B cell (primary cell): ENCODE measurements at regions not wholly inside any gene's neighbourhood (a gene's known extent, or its start where the extent isn't known, plus 50 kb on each side); places are given as distances from the start of the nearest gene placed in this dataset.

Experiments
- ATAC-seq: fragments of 200-7000 bp; cut with Tn5 transposase; one replicate; pipeline ENCODE4 v1.10.0; 2021; ENCODE audit warnings: low read depth, mild to moderate bottlenecking, moderate number of reproducible peaks, moderate library complexity
- CTCF ChIA-PET: fragments of 350-600 bp; sonication (Branson Sonifier 250); formaldehyde crosslinking; loops from one replicate; lab custom pipeline; 2021; ENCODE audit warnings: antibody characterized with exemption, inconsistent platforms; lab: Charles Lee
- POLR2A ChIA-PET: fragments of 350-600 bp; sonication (Branson Sonifier 250); formaldehyde crosslinking; loops from one replicate; lab custom pipeline; 2021; ENCODE audit warnings: antibody characterized with exemption; lab: Charles Lee
- DNase-seq: peaks from one replicate; pipeline ENCODE4 v3.0.0; 2013
- H2AFZ ChIP-seq: 2 replicates; pipeline ENCODE4 v1.6.1; 2012; ENCODE audit warnings: mild to moderate bottlenecking, low read depth, low read length; ENCODE audit not compliant: insufficient read depth, poor library complexity, severe bottlenecking
- H3K27ac ChIP-seq, 2 donors: 1 replicate in 1 of 2; 2 replicates in 1 of 2; pipeline ENCODE4 v1.5.1; 2012 to 2013; ENCODE audit warnings: low read length in 2 of 2, mild to moderate bottlenecking in 2 of 2, moderate library complexity in 1 of 2
- H3K27me3 ChIP-seq, 4 experiments: fragments of 200-600 bp in 1 of 4; sonication (generic) in 1 of 4; replicated peaks in 1 of 4; 1 replicate in 2 of 4; 2 replicates in 2 of 4; pipeline versions ENCODE4 v1.6.1 to v1.7.0; 2013 to 2016; ENCODE audit warnings: low read length in 3 of 4, mild to moderate bottlenecking in 2 of 4, mixed read lengths in 1 of 4, moderate library complexity in 1 of 4; ENCODE audit not compliant: insufficient read depth in 4 of 4, control insufficient read depth in 3 of 4; ENCODE audit errors: control extremely low read depth in 1 of 4
- H3K36me3 ChIP-seq, 2 experiments: replicated peaks in 1 of 2; 1 replicate in 1 of 2; 2 replicates in 1 of 2; pipeline versions ENCODE4 v1.6.1 to v1.7.1; 2013; ENCODE audit warnings: low read length in 1 of 2; ENCODE audit not compliant: insufficient read depth in 2 of 2, control insufficient read depth in 1 of 2; ENCODE audit errors: control extremely low read depth in 1 of 2, extremely low read depth in 1 of 2
- H3K4me1 ChIP-seq, 2 donors: fragments of 200-600 bp in 1 of 2; sonication (generic) in 1 of 2; 1 replicate in 1 of 2; 2 replicates in 1 of 2; pipeline versions ENCODE4 v1.5.1 to v1.6.1; 2013 to 2017; ENCODE audit warnings: low read length in 2 of 2; ENCODE audit not compliant: control insufficient read depth in 2 of 2, insufficient read depth in 2 of 2
- H3K4me2 ChIP-seq: replicated peaks from 2 replicates; pipeline ENCODE3; 2012; ENCODE audit warnings: mild to moderate bottlenecking, low read depth, low read length; ENCODE audit not compliant: poor library complexity, severe bottlenecking
- H3K4me3 ChIP-seq, 5 experiments: fragments of 200-600 bp in 1 of 5; sonication (generic) in 1 of 5; 1 replicate in 3 of 5; 2 replicates in 2 of 5; pipeline versions ENCODE4 v1.5.1 to v1.7.0; 2011 to 2016; ENCODE audit warnings: low read length in 4 of 5, mild to moderate bottlenecking in 4 of 5, low read depth in 2 of 5, control low read depth in 1 of 5, moderate library complexity in 1 of 5; ENCODE audit not compliant: insufficient read depth in 1 of 5; ENCODE audit errors: control extremely low read depth in 1 of 5, extremely low read depth in 1 of 5
- H3K79me2 ChIP-seq: fragments of 200-600 bp; sonication (generic); one replicate; pipeline ENCODE4 v1.6.0; 2016; ENCODE audit warnings: low read length; ENCODE audit not compliant: control insufficient read depth, insufficient read depth
- H3K9ac ChIP-seq: fragments of 200-600 bp; sonication (generic); 2 replicates; pipeline ENCODE4 v1.6.1; 2017; ENCODE audit warnings: mild to moderate bottlenecking, low read length, moderate library complexity
- H3K9me3 ChIP-seq, 3 donors: one replicate each; pipeline versions ENCODE4 v1.6.1 to v1.7.1; 2013; ENCODE audit warnings: low read length in 2 of 3; ENCODE audit not compliant: control insufficient read depth in 2 of 3, insufficient read depth in 1 of 3; ENCODE audit errors: control extremely low read depth in 1 of 3
- H4K20me1 ChIP-seq: 2 replicates; pipeline ENCODE4 v1.6.0; 2012; ENCODE audit warnings: mild to moderate bottlenecking, low read length; ENCODE audit not compliant: insufficient read depth, control insufficient read depth, poor library complexity, severe bottlenecking
- H3K27ac Mint-ChIP-seq: one replicate; pipeline ENCODE4 v1.8.0; 2021; ENCODE audit warnings: mixed read lengths
- H3K27me3 Mint-ChIP-seq: one replicate; pipeline ENCODE4 v1.8.0; 2021; ENCODE audit warnings: mixed read lengths
- H3K4me1 Mint-ChIP-seq: one replicate; pipeline ENCODE4 v1.8.0; 2021; ENCODE audit warnings: mixed read lengths
- H3K4me3 Mint-ChIP-seq: one replicate; pipeline ENCODE4 v1.8.0; 2021; ENCODE audit warnings: mixed read lengths
- H3K9me3 Mint-ChIP-seq: one replicate; pipeline ENCODE4 v1.8.0; 2022; ENCODE audit warnings: mixed read lengths; ENCODE audit not compliant: insufficient read depth
- EZH2 ChIP-seq: IDR thresholded peaks from 2 replicates; pipeline ENCODE4 v1.6.1; 2012; ENCODE audit warnings: borderline replicate concordance, low read depth, mild to moderate bottlenecking, moderate library complexity, low read length; ENCODE audit not compliant: insufficient read depth, poor library complexity, severe bottlenecking
- WGBS: methylation state at CpG from one replicate; pipeline ENCODE4 v1.1.5; 2013; ENCODE audit warnings: missing lambda C conversion rate; ENCODE audit not compliant: insufficient coverage; 5-methylcytosine and 5-hydroxymethylcytosine counted together
- intact Hi-C: fragments of 100-400 bp; cut with micrococcal nuclease; formaldehyde crosslinking; loops from one replicate; pipeline ENCODE4 v1.10.0; 2022
- TF ChIP-seq, protein P1 (sequence below): fragments of 200-600 bp; IDR thresholded peaks from one replicate; pipeline ENCODE4 v1.8.0; 2022; ENCODE audit warnings: antibody characterized with exemption, mild to moderate bottlenecking

DNA sequence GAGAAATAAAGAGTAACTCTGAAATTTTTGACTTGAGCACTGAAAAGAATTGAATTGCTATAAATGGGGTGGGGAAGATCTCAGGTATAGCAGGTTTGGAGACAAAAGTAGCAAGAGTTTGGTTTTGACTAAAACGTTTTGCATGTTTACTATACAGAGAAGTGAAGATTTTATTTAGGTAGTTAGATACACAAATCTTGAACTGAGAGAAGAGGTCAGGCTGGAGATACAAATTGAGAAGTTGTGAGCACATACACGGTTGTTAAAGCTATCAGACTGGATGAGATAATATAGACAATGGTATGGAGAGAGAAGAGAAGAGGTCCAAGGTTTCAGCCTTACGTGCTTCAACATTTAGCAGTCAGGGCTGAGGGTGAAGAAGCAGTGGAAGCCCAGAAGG, 420.9 kb downstream of the FOXO1 start:
- peaks cover 2% of the 10 kb centered on the region for H3K4me1 Mint-ChIP-seq
- DNase-seq (no peak), ATAC-seq (no peak)
- POLR2A ChIA-PET: no interaction called here
- Histone ChIP-seq H4K20me1 (no peaks in the 10 kb centered on the region), H3K79me2 (no peaks in the 10 kb centered on the region), H3K27ac (no peak overlapping the region), H3K4me3 (no peak overlapping the region), H3K9me3 (peaks cover 0 to 3% (median 0%) of the 10 kb centered on the region in 3 donors), H3K9ac (no peak overlapping the region), H3K4me2 (no peak overlapping the region), H3K4me1 (no peaks in the 10 kb centered on the region), H3K36me3 (no peaks in the 10 kb centered on the region), H2AFZ (no peak overlapping the region), H3K27me3 (no peaks in the 10 kb centered on the region)
- intact Hi-C loops: no loop called here
- WGBS: 71% methylated on average over 3 of the region's 3 CpGs
- H3K4me3 Mint-ChIP-seq: no peak overlapping the region
- no peak overlapping the region for H3K27ac Mint-ChIP-seq
- no peaks in the 10 kb centered on the region for H3K27me3 Mint-ChIP-seq
- TF ChIP-seq, protein P1, sequence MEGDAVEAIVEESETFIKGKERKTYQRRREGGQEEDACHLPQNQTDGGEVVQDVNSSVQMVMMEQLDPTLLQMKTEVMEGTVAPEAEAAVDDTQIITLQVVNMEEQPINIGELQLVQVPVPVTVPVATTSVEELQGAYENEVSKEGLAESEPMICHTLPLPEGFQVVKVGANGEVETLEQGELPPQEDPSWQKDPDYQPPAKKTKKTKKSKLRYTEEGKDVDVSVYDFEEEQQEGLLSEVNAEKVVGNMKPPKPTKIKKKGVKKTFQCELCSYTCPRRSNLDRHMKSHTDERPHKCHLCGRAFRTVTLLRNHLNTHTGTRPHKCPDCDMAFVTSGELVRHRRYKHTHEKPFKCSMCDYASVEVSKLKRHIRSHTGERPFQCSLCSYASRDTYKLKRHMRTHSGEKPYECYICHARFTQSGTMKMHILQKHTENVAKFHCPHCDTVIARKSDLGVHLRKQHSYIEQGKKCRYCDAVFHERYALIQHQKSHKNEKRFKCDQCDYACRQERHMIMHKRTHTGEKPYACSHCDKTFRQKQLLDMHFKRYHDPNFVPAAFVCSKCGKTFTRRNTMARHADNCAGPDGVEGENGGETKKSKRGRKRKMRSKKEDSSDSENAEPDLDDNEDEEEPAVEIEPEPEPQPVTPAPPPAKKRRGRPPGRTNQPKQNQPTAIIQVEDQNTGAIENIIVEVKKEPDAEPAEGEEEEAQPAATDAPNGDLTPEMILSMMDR: no peak
- peaks cover 6% of the 10 kb centered on the region for H3K9me3 Mint-ChIP-seq
- CTCF ChIA-PET: no interaction called here

DNA sequence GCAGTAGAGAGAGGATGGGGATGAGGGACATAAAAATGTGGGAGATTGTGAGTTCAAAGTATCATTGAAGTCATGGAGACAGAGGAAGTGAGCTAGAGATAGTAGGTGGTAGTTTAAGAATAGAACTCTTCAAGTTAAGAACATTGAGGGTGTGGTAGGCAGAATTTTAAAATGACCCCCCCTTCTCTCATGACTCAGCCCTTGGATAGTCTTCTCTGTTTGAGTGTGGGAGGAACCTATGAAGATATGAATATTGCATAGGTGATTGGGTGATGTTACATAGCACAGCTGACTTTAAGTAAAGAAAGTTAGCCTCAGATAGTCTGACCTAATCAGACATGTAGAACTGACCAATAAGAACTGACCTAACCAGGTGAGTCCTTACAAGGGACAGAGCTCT, 418.6 kb downstream of the FOXO1 start:
- no peaks in the 10 kb centered on the region for H3K27me3 Mint-ChIP-seq
- H3K4me1 ChIP-seq: peaks cover 8 to 13% of the 10 kb centered on the region in 2 donors
- no peak for DNase-seq

More for the DNA sequence above, 418.6 kb downstream of the FOXO1 start:
- Histone ChIP-seq H3K27me3 (no peaks in the 10 kb centered on the region), H3K9me3 (peaks cover 0 to 3% (median 0%) of the 10 kb centered on the region in 3 donors), H3K9ac (no peak overlapping the region), H3K79me2 (no peaks in the 10 kb centered on the region), H3K36me3 (no peaks in the 10 kb centered on the region), H2AFZ (no peak overlapping the region), H3K4me3 (no peak overlapping the region), H3K27ac (no peak overlapping the region), H3K4me2 (no peak overlapping the region), H4K20me1 (no peaks in the 10 kb centered on the region)
- TF ChIP-seq EZH2: no peak
- TF ChIP-seq, protein P1: no peak
- Mint-ChIP-seq H3K4me1 (peaks cover 12% of the 10 kb centered on the region), H3K27ac (no peak overlapping the region), H3K4me3 (no peak overlapping the region), H3K9me3 (peaks cover 6% of the 10 kb centered on the region)
- ATAC-seq: no peak
- ChIA-PET CTCF (interaction anchor here (1.2 kb wide), 1 partner anchor 305 kb away, joined by 4 read pairs; no protein-coding TSS in a partner anchor), POLR2A (no interaction called here)
- intact Hi-C loops: no loop called here
